Bronchial epithelial cell (primary cell): ENCODE measurements at regions not wholly inside any gene's neighbourhood (a gene's known extent, or its start where the extent isn't known, plus 50 kb on each side); places are given as distances from the start of the nearest gene placed in this dataset.

Experiments used
- DNase-seq: peaks from one replicate; pipeline ENCODE4 v3.0.0-alpha.2; 2010; ENCODE audit warnings: low read depth
- FAIRE-seq: peaks from 2 replicates; lab custom pipeline; 2011; peaks lifted over from hg19 to GRCh38; lab: Jason Lieb, UNC
- H3K27me3 ChIP-seq: 2 replicates; pipeline ENCODE4 v1.5.1; 2011; ENCODE audit warnings: low read length; ENCODE audit not compliant: control insufficient read depth, insufficient read depth
- H3K36me3 ChIP-seq: 2 replicates; pipeline ENCODE4 v1.5.1; 2011; ENCODE audit warnings: low read length; ENCODE audit not compliant: control insufficient read depth, insufficient read depth
- H3K4me3 ChIP-seq: 2 replicates; pipeline ENCODE4 v1.5.1; 2011; ENCODE audit warnings: mild to moderate bottlenecking, low read depth, low read length, control low read depth
- CTCF ChIP-seq: IDR thresholded peaks from 2 replicates; pipeline ENCODE4 v1.5.1; 2011; ENCODE audit warnings: mild to moderate bottlenecking, moderate library complexity, low read length, control low read depth, inconsistent platforms; ENCODE audit not compliant: insufficient read depth, severe bottlenecking

DNA sequence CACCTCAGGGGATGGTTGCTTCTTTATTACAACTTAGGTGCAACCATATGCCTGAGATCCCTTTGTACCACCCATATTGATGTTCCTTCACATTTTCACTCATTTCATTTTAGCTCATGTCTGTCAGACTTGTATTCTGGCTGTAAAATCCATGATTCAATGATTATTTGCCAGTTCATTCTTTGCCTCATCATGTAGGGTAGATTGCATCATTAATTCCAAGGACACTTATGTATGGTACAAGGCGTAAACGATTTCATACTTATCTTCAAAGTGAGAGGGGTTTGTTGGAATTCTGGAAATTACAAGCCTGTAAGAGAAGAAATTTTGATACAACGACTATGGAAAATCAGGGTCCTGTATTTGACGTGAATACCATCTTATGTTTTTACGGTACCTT is 685.0 kb upstream of the FANCL start:
- no peak overlapping the region for H3K4me3 ChIP-seq
- FAIRE-seq = no peak
- no peaks in the 10 kb centered on the region for H3K36me3 ChIP-seq
- H3K27me3 ChIP-seq = no peaks in the 10 kb centered on the region
- no peak for DNase-seq
- TF ChIP-seq CTCF = no peak

GRCh38 chr2:58925676-58926081 is 684.6 kb upstream of the FANCL start:
- TF ChIP-seq CTCF = no peak
- DNase-seq (no peak), FAIRE-seq (no peak)
- H3K27me3 ChIP-seq = no peaks in the 10 kb centered on the region
- no peak overlapping the region for H3K4me3 ChIP-seq
- no peaks in the 10 kb centered on the region for H3K36me3 ChIP-seq

DNA sequence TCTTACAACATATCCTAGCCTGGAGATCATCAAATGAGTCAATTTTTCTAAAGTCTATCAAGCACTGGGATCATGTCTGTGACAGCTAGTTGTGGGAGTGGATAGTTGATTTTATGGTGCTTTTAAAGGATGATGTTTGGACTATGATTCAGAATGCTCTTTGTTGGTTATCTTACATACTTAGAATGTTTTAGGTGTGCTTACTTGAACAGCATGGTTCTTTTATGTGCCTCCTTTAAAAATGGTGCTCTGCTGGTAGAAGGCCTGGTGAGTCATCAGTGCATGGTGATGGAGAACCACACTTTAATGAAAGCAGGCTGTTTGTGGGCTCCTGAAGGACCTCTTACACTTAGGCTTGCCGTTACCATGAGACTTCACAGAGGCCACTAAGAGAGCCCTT is 682.7 kb upstream of the FANCL start:
- Histone ChIP-seq H3K36me3 (no peaks in the 10 kb centered on the region), H3K4me3 (no peak overlapping the region), H3K27me3 (no peaks in the 10 kb centered on the region)
- DNase-seq = peak; percentile 30
- FAIRE-seq = no peak
- no peak for TF ChIP-seq CTCF

DNA sequence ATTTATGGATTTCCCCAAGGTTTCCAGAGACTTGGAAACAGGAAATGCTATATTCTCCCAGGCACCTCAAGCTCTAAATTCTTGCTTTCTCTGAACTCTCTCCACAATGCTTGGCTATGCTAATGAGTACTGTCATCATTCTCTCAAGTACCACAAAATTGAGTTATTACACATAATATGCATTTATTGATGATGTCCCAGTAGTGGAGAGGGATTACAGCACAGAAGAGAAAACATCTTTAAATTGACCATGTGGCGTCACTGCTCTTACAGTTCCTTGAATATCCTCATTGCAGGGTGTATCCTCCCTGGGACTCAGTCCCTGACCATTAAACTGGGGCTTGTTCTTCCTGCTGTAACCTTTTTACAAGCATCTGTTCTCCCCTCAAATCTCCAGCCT is 681.1 kb upstream of the FANCL start:
- Histone ChIP-seq H3K36me3 (no peaks in the 10 kb centered on the region), H3K27me3 (no peaks in the 10 kb centered on the region), H3K4me3 (no peak overlapping the region)
- FAIRE-seq = no peak
- no peak for TF ChIP-seq CTCF
- DNase-seq = no peak

- Histone ChIP-seq H3K4me3 (no peak overlapping the region), H3K36me3 (no peaks in the 10 kb centered on the region), H3K27me3 (no peaks in the 10 kb centered on the region)
- FAIRE-seq = no peak
- no peak for TF ChIP-seq CTCF
- DNase-seq = no peak
Observed at GRCh38 chr2:58921676-58922075, 680.6 kb upstream of the FANCL start.

- FAIRE-seq = no peak
- TF ChIP-seq CTCF = no peak
- H3K4me3 ChIP-seq = no peak overlapping the region
- no peaks in the 10 kb centered on the region for H3K36me3 ChIP-seq
- no peak for DNase-seq
- H3K27me3 ChIP-seq = no peaks in the 10 kb centered on the region
Observed at GRCh38 chr2:58920001-58920400, 678.9 kb upstream of the FANCL start.
